GM18502 (cell line): ENCODE measurements at regions not wholly inside any gene's neighbourhood (a gene's known extent, or its start where the extent isn't known, plus 50 kb on each side); places are given as distances from the start of the nearest gene placed in this dataset.

Experiments used
- ATAC-seq: cut with Tn5 transposase; IDR thresholded peaks from one replicate; pipeline ENCODE4 v1.9.1; 2021; ENCODE audit warnings: mild to moderate bottlenecking; ENCODE audit not compliant: unreplicated experiment, poor library complexity

DNA sequence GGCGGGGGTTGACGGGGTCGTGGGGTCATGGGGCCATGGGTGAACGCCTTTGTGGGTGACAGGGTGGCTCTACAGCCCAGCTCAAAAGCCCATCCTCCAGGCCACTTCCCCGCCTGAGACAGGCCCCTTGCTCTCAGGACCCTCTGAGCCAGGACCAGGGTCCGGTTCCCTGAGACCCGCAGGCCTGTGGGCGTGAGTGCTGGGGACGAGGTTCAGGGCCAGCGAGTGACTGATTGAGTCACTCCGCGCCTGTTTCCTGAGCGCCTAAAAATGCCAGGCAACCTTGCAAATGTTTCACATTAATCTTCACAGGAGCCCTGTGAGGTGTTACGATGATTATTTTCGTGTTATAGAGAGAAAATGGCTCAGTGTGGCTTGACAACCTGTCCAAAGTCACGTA, 97.8 kb downstream of the ZNF674 start:
- peak; percentile 42 for ATAC-seq

GRCh38 chrX:46446727-46447378, 98.4 kb downstream of the ZNF674 start:
- ATAC-seq, result peak; percentile 92

GRCh38 chrX:46444011-46444410, 101.2 kb downstream of the ZNF674 start:
- ATAC-seq, result no peak

DNA sequence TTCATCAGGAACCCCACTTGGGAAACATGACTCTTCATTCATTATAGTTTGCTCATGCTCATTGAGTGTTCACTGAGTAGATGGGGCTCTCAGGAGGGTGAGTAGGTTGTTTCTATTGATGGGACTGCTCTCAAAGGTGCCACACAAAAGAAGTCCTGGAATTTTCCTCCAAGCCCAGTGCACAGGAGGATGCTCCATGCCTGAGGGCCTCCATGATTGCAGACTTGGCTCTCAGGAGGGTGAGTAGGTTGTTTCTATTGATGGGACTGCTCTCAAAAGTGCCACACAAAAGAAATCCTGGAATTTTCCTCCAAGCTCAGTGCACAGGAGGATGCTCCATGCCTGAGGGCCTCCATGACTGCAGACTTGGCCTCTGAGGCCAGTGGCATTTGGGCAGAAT, 108.5 kb downstream of the ZNF674 start:
- ATAC-seq, result no peak

DNA sequence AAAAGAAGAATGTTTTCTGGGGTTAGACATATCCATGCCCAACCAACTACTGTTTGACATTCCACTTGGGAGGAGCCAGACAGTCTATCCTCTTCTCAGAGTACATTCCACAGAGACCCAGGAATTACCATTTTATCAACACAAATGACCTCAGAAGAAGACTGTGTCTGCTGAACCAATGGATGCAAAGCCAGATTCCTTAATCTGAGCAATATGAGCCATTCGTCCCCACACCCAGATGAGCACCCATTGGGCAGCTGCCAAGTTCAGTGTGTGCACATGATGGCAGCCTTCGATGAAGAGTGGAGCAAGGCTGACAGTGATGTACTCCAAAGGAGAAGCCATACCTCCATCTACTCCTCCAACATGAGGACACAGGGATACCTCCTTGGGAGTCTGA, 111.3 kb downstream of the ZNF674 start:
- no peak for ATAC-seq

GRCh38 chrX:46408553-46409407, 136.4 kb downstream of the ZNF674 start:
- no peak for ATAC-seq

GRCh38 chrX:46407753-46408130, 137.5 kb downstream of the ZNF674 start:
- ATAC-seq, result no peak

- no peak for ATAC-seq
Measured at GRCh38 chrX:46407036-46407752, 138.0 kb downstream of the ZNF674 start.

- ATAC-seq, result no peak
Measured at GRCh38 chrX:46404774-46405173, 140.4 kb downstream of the ZNF674 start.

- ATAC-seq, result no peak
Measured at GRCh38 chrX:46400530-46401443, 144.4 kb downstream of the ZNF674 start.

GRCh38 chrX:46398874-46399273, 146.3 kb downstream of the ZNF674 start:
- no peak for ATAC-seq

DNA sequence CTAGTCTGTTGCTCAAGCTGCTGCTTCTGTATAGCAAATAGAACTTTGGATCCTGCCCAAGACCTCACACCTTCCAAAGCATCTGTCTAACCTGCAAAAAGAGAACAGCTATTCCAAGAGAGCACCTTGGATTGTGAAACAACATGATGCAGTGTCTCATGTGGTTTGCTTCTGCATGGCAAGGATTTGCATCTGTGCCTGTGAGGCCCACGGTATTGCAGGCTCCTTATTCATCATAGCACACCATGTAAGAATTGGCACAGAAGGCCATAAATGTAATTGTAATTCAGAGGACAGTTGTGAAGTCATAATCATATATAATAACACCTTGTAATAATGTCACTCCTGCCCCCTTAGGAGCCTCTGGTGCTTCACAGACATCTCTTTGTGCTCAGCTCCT, 147.1 kb downstream of the ZNF674 start:
- ATAC-seq, result no peak

GRCh38 chrX:46386511-46386910, 158.7 kb downstream of the ZNF674 start:
- ATAC-seq, result no peak

DNA sequence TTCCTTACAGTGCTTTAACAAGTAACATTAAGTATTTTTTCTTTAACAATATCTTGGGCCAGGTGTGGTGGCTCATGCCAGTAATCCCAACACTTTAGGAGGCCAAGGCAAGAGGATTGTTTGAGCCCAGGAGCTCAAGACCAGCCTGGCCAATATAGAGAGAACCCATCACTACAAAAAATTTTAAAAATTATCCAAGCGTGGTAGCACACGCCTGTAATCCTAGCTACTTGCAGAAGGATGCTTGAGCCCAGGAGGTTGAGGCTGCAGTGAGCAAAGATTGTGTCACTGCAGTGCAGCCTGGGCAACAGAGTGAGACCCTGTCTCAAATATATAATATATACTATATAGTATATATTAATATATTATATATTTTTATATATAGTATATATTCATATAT, 162.2 kb downstream of the ZNF674 start:
- no peak for ATAC-seq

- no peak for ATAC-seq
Measured at GRCh38 chrX:46382595-46382994, 162.6 kb downstream of the ZNF674 start.

DNA sequence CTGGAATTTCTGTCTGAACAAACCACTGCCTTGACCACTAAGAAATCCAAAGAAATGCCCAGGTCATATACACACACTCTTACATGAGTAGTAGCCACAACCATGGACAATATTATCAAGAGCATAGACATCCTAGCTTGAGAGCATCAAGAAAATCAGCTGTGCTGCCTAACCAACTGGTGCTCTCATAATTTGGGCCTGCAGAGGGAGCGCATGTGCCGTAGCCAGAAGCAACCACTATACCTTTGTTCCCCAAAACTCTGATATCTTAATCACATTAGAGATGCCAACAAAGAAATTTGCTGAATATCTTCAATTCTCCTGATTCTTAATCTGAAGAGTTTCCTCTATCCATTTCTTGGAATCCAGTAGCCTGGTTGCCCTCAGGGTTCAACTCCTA, 163.6 kb downstream of the ZNF674 start:
- peak; percentile 67 for ATAC-seq

DNA sequence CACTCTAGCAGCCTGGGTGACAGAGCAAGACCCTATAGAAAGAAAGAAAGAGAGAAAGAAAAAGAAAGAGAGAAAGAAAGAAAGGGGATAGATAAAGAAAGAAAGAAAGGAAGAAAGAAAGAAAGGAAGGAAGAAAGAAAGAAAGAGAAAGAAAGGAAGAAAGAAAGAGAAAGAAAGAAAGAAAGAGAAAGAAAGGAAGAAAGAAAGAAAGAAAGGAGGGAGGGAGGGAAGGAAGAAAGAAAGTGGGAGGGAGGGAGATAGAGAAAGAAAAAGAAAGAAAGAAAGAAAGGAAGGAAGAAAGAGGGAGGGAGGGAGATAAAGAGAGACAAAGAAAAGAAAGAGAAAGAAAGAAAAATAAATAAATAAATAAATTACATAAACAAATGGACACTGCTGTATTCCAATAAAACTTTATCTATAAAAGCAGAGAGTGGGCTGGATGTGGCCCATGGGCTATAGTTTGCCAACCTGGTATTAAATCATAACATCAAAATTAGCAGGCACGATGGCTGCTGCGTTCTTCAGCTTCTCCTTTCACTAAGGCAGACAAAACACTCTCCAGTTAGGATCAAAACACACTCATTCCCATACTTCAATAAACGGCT, 165.0 kb downstream of the ZNF674 start:
- no peak for ATAC-seq

DNA sequence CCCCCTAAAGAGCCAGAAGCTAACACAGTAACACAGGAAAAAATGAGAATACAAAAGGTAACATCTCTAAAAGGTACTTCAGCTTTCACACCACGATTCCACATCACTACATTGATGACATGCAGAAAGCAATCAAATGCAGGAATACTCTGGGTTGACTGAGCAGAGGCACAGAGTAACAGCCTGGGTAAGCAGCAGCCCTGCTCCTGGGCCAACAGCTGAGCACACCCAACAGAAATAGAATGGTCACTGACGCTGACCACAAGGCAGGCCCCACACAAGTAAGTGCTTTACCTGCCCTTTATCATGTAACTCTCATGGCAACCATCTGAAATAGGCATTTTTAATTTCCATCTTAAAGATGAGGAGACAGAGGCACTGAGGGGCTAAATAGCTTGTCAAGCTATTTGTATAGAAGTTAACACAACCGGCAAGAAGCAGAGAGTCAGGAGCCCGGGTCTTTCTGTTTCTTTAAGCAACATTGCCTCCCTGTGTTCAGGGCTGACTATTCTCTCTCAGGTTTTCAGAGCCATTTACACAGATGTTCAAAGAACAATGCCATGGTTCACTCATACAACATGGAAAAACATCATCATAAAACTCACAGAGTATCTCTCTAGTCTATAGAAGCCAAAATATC, 168.9 kb downstream of the ZNF674 start:
- no peak for ATAC-seq

- no peak for ATAC-seq
Measured at GRCh38 chrX:46375831-46376230, 169.4 kb downstream of the ZNF674 start.
